ENCODE measurements at regions not wholly inside any gene's neighbourhood (a gene's known extent, or its start where the extent isn't known, plus 50 kb on each side); places are given as distances from the start of the nearest gene placed in this dataset.

- TF ChIP-seq, protein P1, sequence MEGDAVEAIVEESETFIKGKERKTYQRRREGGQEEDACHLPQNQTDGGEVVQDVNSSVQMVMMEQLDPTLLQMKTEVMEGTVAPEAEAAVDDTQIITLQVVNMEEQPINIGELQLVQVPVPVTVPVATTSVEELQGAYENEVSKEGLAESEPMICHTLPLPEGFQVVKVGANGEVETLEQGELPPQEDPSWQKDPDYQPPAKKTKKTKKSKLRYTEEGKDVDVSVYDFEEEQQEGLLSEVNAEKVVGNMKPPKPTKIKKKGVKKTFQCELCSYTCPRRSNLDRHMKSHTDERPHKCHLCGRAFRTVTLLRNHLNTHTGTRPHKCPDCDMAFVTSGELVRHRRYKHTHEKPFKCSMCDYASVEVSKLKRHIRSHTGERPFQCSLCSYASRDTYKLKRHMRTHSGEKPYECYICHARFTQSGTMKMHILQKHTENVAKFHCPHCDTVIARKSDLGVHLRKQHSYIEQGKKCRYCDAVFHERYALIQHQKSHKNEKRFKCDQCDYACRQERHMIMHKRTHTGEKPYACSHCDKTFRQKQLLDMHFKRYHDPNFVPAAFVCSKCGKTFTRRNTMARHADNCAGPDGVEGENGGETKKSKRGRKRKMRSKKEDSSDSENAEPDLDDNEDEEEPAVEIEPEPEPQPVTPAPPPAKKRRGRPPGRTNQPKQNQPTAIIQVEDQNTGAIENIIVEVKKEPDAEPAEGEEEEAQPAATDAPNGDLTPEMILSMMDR (IDR thresholded peaks at IDR 0.05 in 4 of 5, conservative IDR thresholded peaks at IDR 0.05 in 1 of 5), result no peak
- TF ChIP-seq POLR2A (IDR thresholded peaks at IDR 0.05), result no peak
These were observed 124.8 kb upstream of the KLF12 start for GRCh38 chr13:74258961-74259360.

Measured in gastrocnemius medialis (tissue), 4 donors.